ENCODE measurements at regions not wholly inside any gene's neighbourhood (a gene's known extent, or its start where the extent isn't known, plus 50 kb on each side); places are given as distances from the start of the nearest gene placed in this dataset.

DNA sequence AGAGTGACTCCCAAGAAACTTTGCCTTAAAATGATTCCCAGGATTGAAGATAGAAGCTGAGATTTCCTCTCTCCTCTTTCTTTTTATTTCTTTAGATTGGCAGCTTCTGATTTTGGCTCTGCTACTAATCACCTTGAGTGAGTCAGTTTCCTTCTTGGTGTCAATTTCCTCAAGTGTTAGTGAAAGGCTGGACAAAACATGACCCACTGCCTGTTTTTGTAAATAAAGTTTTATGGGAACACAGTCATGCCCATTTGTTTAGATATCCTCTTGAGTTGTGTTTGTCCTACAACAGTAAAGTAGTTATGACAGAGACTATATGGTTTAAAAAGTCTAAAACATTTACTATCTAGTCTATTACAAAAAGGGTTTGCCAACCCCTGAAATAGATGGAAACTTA, 227.2 kb upstream of the TBX3 start:
- Histone ChIP-seq H3K36me3 (ENCODE audit: insufficient read depth, insufficient read length, low read length) (no peaks in the 10 kb centered on the region), H3K4me1 (ENCODE audit: insufficient read depth, insufficient read length) (no peaks in the 10 kb centered on the region), H3K4me3 (ENCODE audit: insufficient read length, low read depth) (no peak overlapping the region), H3K9me3 (ENCODE audit: insufficient read depth, low read length) (no peaks in the 10 kb centered on the region), H3K27me3 (ENCODE audit: insufficient read depth, insufficient read length) (no peaks in the 10 kb centered on the region), H3K9ac (ENCODE audit: insufficient read length, low read depth) (no peak overlapping the region)
- DNase-seq (ENCODE audit: low read depth, low spot score), result no peak
- TF ChIP-seq ZNF274 (IDR thresholded peaks at IDR 0.05; ENCODE audit: low read depth, low read length), result no peak
- TF ChIP-seq SUZ12 (IDR thresholded peaks at IDR 0.05; ENCODE audit: extremely low read depth, insufficient read depth, insufficient read length), result no peak
- TF ChIP-seq YY1 (IDR thresholded peaks at IDR 0.05; ENCODE audit: insufficient read depth, insufficient read length), result no peak

DNA sequence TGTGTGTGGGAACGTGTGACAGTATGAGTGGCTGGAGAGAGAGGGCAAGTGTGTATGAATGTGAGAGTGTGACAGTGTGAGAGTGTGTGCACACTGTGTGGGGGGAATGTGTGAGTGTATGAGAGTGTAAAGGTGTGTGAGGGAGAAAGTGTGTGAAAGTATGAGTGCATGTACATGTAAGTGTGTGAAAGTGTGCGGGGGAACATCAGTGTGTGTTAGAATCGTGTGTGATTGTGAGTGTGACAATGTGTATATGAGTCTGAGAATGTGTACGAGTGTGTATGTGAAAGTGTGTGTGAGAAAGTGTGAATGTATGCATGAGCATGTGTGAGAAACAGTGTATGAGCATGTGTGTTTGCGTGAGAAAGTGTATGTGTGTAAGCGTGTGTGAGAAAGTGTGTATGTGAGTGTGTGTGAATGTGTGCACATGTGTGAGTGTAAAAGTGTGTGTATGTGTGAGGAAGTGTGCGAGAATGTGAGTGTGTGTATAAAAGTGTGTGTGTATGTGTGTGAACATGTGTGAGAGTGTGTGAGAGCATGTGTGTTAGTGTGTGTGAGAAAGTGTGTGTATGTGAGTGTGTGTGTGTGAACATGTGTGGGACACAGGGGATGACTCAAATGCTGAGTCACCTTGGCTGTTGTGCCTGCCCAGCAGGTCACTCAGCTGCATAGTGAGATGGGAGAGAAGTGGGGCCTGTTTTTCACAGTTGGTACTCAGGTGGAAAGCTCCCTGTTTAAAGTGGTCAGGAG, 220.5 kb upstream of the TBX3 start:
- Histone ChIP-seq H3K36me3 (ENCODE audit: insufficient read depth, insufficient read length, low read length) (no peaks in the 10 kb centered on the region), H3K9me3 (ENCODE audit: insufficient read depth, low read length) (no peaks in the 10 kb centered on the region; the same call in 1 of the 2 replicates), H3K27me3 (ENCODE audit: insufficient read depth, insufficient read length) (no peaks in the 10 kb centered on the region), H3K4me3 (ENCODE audit: insufficient read length, low read depth) (no peak overlapping the region), H3K9ac (ENCODE audit: insufficient read length, low read depth) (no peak overlapping the region), H3K4me1 (ENCODE audit: insufficient read depth, insufficient read length) (peaks cover 2% of the 10 kb centered on the region)
- TF ChIP-seq YY1 (IDR thresholded peaks at IDR 0.05; ENCODE audit: insufficient read depth, insufficient read length) (no peak), SUZ12 (IDR thresholded peaks at IDR 0.05; ENCODE audit: extremely low read depth, insufficient read depth, insufficient read length) (no peak), ZNF274 (IDR thresholded peaks at IDR 0.05; ENCODE audit: low read depth, low read length) (no peak)
- DNase-seq (ENCODE audit: low read depth, low spot score), result no peak

DNA sequence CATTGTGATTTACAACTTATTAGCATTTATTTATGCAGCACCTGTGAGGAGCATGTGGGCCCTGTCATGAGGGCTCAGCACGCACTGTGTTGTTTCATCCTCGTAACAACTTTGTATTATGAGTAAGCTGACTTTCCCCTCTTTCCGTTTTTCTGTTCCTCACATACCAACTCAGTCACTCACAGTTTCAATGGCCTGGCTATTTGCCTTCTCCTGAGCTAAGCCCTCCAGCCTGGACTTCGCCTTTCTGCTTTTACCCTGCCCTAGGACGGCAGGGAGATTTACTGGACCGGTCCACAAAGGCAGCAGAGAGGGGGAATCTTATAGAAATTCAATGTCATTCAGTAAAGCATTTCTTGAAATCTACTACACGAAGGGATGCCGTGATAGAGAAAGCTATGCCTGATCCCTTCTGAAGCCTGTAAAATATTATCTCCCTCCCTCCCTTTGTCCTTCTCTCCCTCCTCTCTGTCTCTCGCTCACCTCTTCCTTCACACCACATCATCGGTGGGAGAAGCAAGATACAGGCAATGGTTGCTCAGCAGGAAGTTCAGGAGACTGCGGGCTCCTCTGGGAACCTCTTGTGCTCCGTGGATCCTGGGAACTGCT, 219.2 kb upstream of the TBX3 start:
- no peak overlapping the region for H3K9ac ChIP-seq (ENCODE audit: insufficient read length, low read depth)
- no peaks in the 10 kb centered on the region for H3K27me3 ChIP-seq (ENCODE audit: insufficient read depth, insufficient read length)
- H3K9me3 ChIP-seq (ENCODE audit: insufficient read depth, low read length), result no peaks in the 10 kb centered on the region; the same call in 1 of the 2 replicates
- H3K4me1 ChIP-seq (ENCODE audit: insufficient read depth, insufficient read length), result peaks cover 2% of the 10 kb centered on the region
- H3K4me3 ChIP-seq (ENCODE audit: insufficient read length, low read depth), result no peak overlapping the region
- TF ChIP-seq SUZ12 (IDR thresholded peaks at IDR 0.05; ENCODE audit: extremely low read depth, insufficient read depth, insufficient read length), result no peak
- no peak for TF ChIP-seq ZNF274 (IDR thresholded peaks at IDR 0.05; ENCODE audit: low read depth, low read length)
- no peak for TF ChIP-seq YY1 (IDR thresholded peaks at IDR 0.05; ENCODE audit: insufficient read depth, insufficient read length)
- H3K36me3 ChIP-seq (ENCODE audit: insufficient read depth, insufficient read length, low read length), result no peaks in the 10 kb centered on the region
- DNase-seq (ENCODE audit: low read depth, low spot score), result no peak

DNA sequence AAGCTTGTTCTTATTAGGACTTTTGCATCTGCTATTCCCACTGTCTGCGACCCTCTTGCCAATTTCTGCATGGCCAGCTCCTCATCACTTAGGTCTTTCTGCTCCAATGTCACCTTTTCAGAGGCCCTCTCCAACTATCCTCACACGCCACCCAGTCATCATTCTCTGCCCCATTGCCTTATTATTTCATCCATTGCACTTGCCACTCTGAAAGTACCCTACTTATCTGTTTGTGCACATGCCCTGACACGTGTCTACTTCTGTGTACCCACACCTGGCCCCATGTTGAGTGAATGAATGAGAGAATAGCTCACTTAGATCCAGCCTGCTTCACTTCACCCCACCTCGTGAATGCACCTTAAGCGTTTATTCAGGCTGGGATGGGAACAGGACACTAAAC, 218.7 kb upstream of the TBX3 start:
- no peak overlapping the region for H3K9ac ChIP-seq (ENCODE audit: insufficient read length, low read depth)
- DNase-seq (ENCODE audit: low read depth, low spot score), result no peak
- H3K36me3 ChIP-seq (ENCODE audit: insufficient read depth, insufficient read length, low read length), result no peaks in the 10 kb centered on the region
- no peaks in the 10 kb centered on the region for H3K27me3 ChIP-seq (ENCODE audit: insufficient read depth, insufficient read length)
- no peak overlapping the region for H3K4me3 ChIP-seq (ENCODE audit: insufficient read length, low read depth)
- peaks cover 2% of the 10 kb centered on the region for H3K4me1 ChIP-seq (ENCODE audit: insufficient read depth, insufficient read length)
- no peak for TF ChIP-seq YY1 (IDR thresholded peaks at IDR 0.05; ENCODE audit: insufficient read depth, insufficient read length)
- TF ChIP-seq SUZ12 (IDR thresholded peaks at IDR 0.05; ENCODE audit: extremely low read depth, insufficient read depth, insufficient read length), result no peak
- no peak for TF ChIP-seq ZNF274 (IDR thresholded peaks at IDR 0.05; ENCODE audit: low read depth, low read length)
- no peaks in the 10 kb centered on the region; the same call in 1 of the 2 replicates for H3K9me3 ChIP-seq (ENCODE audit: insufficient read depth, low read length)

DNA sequence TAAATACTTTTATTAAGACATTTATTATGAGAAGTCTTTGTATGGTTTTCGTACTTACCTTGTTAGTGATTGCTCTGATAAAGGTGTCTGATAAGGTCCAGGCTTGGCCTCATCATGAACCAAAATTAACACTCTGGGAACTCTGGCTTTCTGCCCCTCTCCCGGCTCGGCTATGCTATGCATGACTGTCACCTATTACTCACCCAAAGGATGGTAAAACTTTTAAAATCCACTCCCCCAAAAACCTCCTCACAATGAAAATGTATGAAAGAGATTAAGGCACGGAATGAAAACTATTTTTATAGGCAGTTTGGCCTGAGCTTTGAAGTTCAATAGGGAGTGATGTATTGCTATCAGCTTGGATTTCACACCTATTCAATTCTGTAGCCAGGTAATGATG, 217.3 kb upstream of the TBX3 start:
- no peak overlapping the region for H3K4me3 ChIP-seq (ENCODE audit: insufficient read length, low read depth)
- H3K9ac ChIP-seq (ENCODE audit: insufficient read length, low read depth), result no peak overlapping the region
- TF ChIP-seq ZNF274 (IDR thresholded peaks at IDR 0.05; ENCODE audit: low read depth, low read length) (no peak), YY1 (IDR thresholded peaks at IDR 0.05; ENCODE audit: insufficient read depth, insufficient read length) (no peak), SUZ12 (IDR thresholded peaks at IDR 0.05; ENCODE audit: extremely low read depth, insufficient read depth, insufficient read length) (no peak)
- DNase-seq (ENCODE audit: low read depth, low spot score), result no peak
- H3K27me3 ChIP-seq (ENCODE audit: insufficient read depth, insufficient read length), result no peaks in the 10 kb centered on the region
- no peaks in the 10 kb centered on the region for H3K36me3 ChIP-seq (ENCODE audit: insufficient read depth, insufficient read length, low read length)
- H3K9me3 ChIP-seq (ENCODE audit: insufficient read depth, low read length), result no peaks in the 10 kb centered on the region; the same call in 1 of the 2 replicates
- peaks cover 2% of the 10 kb centered on the region for H3K4me1 ChIP-seq (ENCODE audit: insufficient read depth, insufficient read length)

DNA sequence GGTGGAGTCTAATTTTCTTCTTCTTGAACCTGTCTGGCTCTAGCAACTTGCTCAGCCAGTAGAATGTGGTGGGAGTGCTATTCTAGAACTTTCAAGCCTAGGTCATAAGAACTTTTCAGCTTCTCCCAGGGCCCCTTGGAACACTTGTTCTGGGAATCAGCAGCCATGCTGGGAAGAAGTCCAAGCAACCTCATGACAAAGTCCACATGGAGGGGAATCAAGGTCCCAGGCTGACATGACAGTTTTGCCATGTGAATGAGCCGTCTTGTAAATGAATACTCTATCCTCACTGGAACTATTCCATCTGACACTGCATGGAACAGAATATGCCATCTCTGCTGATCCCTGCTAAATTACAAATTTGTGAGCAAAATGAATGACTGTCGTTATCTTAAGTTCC, 214.2 kb upstream of the TBX3 start:
- DNase-seq (ENCODE audit: low read depth, low spot score), result no peak
- Histone ChIP-seq H3K36me3 (ENCODE audit: insufficient read depth, insufficient read length, low read length) (no peaks in the 10 kb centered on the region), H3K4me1 (ENCODE audit: insufficient read depth, insufficient read length) (no peaks in the 10 kb centered on the region), H3K9me3 (ENCODE audit: insufficient read depth, low read length) (no peaks in the 10 kb centered on the region), H3K27me3 (ENCODE audit: insufficient read depth, insufficient read length) (no peaks in the 10 kb centered on the region), H3K4me3 (ENCODE audit: insufficient read length, low read depth) (no peak overlapping the region), H3K9ac (ENCODE audit: insufficient read length, low read depth) (no peak overlapping the region)
- TF ChIP-seq ZNF274 (IDR thresholded peaks at IDR 0.05; ENCODE audit: low read depth, low read length) (no peak), SUZ12 (IDR thresholded peaks at IDR 0.05; ENCODE audit: extremely low read depth, insufficient read depth, insufficient read length) (no peak), YY1 (IDR thresholded peaks at IDR 0.05; ENCODE audit: insufficient read depth, insufficient read length) (no peak)

DNA sequence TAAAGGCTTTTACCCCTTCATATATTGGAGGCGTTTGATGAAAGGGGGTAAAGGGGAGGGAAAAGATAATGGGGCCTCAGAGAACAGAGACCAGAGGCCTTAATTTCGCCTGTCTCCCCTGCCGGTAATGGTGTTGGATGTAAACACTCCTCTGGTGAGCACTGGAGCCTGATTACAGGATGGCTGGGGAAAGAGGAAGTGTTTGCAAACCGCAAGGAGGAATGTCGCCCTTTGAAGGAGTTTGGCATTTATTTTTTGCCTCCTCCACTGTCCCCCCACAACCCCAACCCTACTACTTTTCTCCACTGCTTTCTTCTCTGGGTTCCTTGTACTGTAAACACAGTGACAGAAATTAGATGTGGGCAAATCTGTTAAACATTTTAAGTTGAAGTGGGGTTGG, 211.9 kb upstream of the TBX3 start:
- Histone ChIP-seq H3K4me1 (ENCODE audit: insufficient read depth, insufficient read length) (no peaks in the 10 kb centered on the region), H3K9me3 (ENCODE audit: insufficient read depth, low read length) (no peaks in the 10 kb centered on the region), H3K27me3 (ENCODE audit: insufficient read depth, insufficient read length) (no peaks in the 10 kb centered on the region), H3K36me3 (ENCODE audit: insufficient read depth, insufficient read length, low read length) (no peaks in the 10 kb centered on the region), H3K4me3 (ENCODE audit: insufficient read length, low read depth) (no peak overlapping the region), H3K9ac (ENCODE audit: insufficient read length, low read depth) (no peak overlapping the region)
- no peak for DNase-seq (ENCODE audit: low read depth, low spot score)
- TF ChIP-seq SUZ12 (IDR thresholded peaks at IDR 0.05; ENCODE audit: extremely low read depth, insufficient read depth, insufficient read length) (no peak), ZNF274 (IDR thresholded peaks at IDR 0.05; ENCODE audit: low read depth, low read length) (no peak), YY1 (IDR thresholded peaks at IDR 0.05; ENCODE audit: insufficient read depth, insufficient read length) (no peak)

Measured in NT2/D1 (cell line).